ENCODE measurements at regions not wholly inside any gene's neighbourhood (a gene's known extent, or its start where the extent isn't known, plus 50 kb on each side); places are given as distances from the start of the nearest gene placed in this dataset.

GRCh38 chr12:75698052-75698451 is 186.6 kb upstream of the KRR1 start:
- no peak overlapping the region for H3K4me2 ChIP-seq
- POLR2A ChIA-PET: no interaction called here
- H4K20me1 ChIP-seq (ENCODE audit: insufficient read depth): no peaks in the 10 kb centered on the region
- WGBS (ENCODE audit: low lambda C conversion rate): 88% methylated on average over 1 of the region's 1 CpG
- DNase-seq: no peak
- CTCF ChIA-PET: interaction anchor here (0.6 to 1.2 kb wide), 2 partner anchors 12 to 72 kb away, joined by 3 to 4 read pairs; no protein-coding TSS in a partner anchor
- H3K9me2 ChIP-seq: no peaks in the 10 kb centered on the region
- H3K27me3 ChIP-seq (ENCODE audit: insufficient read depth): no peaks in the 10 kb centered on the region
- H3F3A ChIP-seq (replicated peaks; ENCODE audit: insufficient read depth): no peaks in the 10 kb centered on the region
- no peaks in the 10 kb centered on the region for H3K4me1 ChIP-seq (ENCODE audit: control insufficient read depth in 1 of 2, insufficient read depth in 2 of 2, low read depth in 1 of 2, low read length in 1 of 2)
- H3K9ac ChIP-seq: no peak overlapping the region
- H3K36me3 ChIP-seq (replicated peaks in 1 of 2; ENCODE audit: control insufficient read depth in 1 of 2, insufficient read depth in 2 of 2, low read length in 1 of 2): no peaks in the 10 kb centered on the region
- H3K27ac ChIP-seq (ENCODE audit: low read depth in 2 of 2, low read length in 1 of 2): no peak overlapping the region
- H3K79me2 ChIP-seq (ENCODE audit: insufficient read depth): no peaks in the 10 kb centered on the region
- H3K9me3 ChIP-seq: no peaks in the 10 kb centered on the region
- TF ChIP-seq FOXM1 (IDR thresholded peaks at IDR 0.05; ENCODE audit: low read depth): no peak
- TF ChIP-seq, protein P1, sequence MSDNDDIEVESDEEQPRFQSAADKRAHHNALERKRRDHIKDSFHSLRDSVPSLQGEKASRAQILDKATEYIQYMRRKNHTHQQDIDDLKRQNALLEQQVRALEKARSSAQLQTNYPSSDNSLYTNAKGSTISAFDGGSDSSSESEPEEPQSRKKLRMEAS (IDR thresholded peaks at IDR 0.05; ENCODE audit: low read depth): no peak
- TF ChIP-seq, protein P2, sequence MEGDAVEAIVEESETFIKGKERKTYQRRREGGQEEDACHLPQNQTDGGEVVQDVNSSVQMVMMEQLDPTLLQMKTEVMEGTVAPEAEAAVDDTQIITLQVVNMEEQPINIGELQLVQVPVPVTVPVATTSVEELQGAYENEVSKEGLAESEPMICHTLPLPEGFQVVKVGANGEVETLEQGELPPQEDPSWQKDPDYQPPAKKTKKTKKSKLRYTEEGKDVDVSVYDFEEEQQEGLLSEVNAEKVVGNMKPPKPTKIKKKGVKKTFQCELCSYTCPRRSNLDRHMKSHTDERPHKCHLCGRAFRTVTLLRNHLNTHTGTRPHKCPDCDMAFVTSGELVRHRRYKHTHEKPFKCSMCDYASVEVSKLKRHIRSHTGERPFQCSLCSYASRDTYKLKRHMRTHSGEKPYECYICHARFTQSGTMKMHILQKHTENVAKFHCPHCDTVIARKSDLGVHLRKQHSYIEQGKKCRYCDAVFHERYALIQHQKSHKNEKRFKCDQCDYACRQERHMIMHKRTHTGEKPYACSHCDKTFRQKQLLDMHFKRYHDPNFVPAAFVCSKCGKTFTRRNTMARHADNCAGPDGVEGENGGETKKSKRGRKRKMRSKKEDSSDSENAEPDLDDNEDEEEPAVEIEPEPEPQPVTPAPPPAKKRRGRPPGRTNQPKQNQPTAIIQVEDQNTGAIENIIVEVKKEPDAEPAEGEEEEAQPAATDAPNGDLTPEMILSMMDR (IDR thresholded peaks at IDR 0.05): no peak
- no peak for TF ChIP-seq FOSL2 (IDR thresholded peaks at IDR 0.05; ENCODE audit: borderline replicate concordance, low read depth)
- no peak for TF ChIP-seq RXRA (IDR thresholded peaks at IDR 0.05; ENCODE audit: borderline replicate concordance, low read depth)
- TF ChIP-seq TAF1 (IDR thresholded peaks at IDR 0.05; ENCODE audit: borderline replicate concordance, low read depth, low read length): no peak
- no peak for TF ChIP-seq GATA2 (CRISPR knock-in tag; IDR thresholded peaks at IDR 0.05)
- no peak overlapping the region for H3K4me3 ChIP-seq (ENCODE audit: low read depth in 2 of 2, low read length in 1 of 2)
- no peak overlapping the region for H2AFZ ChIP-seq (ENCODE audit: low read depth)

- H3K9me3 ChIP-seq: no peaks in the 10 kb centered on the region
- no peak overlapping the region for H3K4me2 ChIP-seq
- POLR2A ChIA-PET: no interaction called here
- H3K4me1 ChIP-seq (ENCODE audit: control insufficient read depth in 1 of 2, insufficient read depth in 2 of 2, low read depth in 1 of 2, low read length in 1 of 2): no peaks in the 10 kb centered on the region
- H2AFZ ChIP-seq (ENCODE audit: low read depth): no peak overlapping the region
- H3K27me3 ChIP-seq (ENCODE audit: insufficient read depth): no peaks in the 10 kb centered on the region
- no peaks in the 10 kb centered on the region for H3K9me2 ChIP-seq
- TF ChIP-seq RXRA (IDR thresholded peaks at IDR 0.05; ENCODE audit: borderline replicate concordance, low read depth): no peak
- TF ChIP-seq NRF1 (IDR thresholded peaks at IDR 0.05; ENCODE audit: low read depth, low read length): no peak
- TF ChIP-seq TCF12 (IDR thresholded peaks at IDR 0.05): no peak
- no peak for TF ChIP-seq GABPA (IDR thresholded peaks at IDR 0.05; ENCODE audit: low read depth)
- no peak for TF ChIP-seq JUND (IDR thresholded peaks at IDR 0.05)
- TF ChIP-seq PBX3 (IDR thresholded peaks at IDR 0.05): no peak
- no peak for TF ChIP-seq RFX5 (IDR thresholded peaks at IDR 0.05; ENCODE audit: low read length)
- no peak for TF ChIP-seq GATA2 (CRISPR knock-in tag; IDR thresholded peaks at IDR 0.05)
- TF ChIP-seq POLR2AphosphoS5 (IDR thresholded peaks at IDR 0.05; ENCODE audit: low read depth, low read length): no peak
- no peak for TF ChIP-seq TAF1 (IDR thresholded peaks at IDR 0.05; ENCODE audit: borderline replicate concordance, low read depth, low read length)
- no peak for TF ChIP-seq CHD2 (IDR thresholded peaks at IDR 0.05; ENCODE audit: low read length, partially characterized antibody)
- TF ChIP-seq MEF2A (IDR thresholded peaks at IDR 0.05; ENCODE audit: borderline replicate concordance, low read depth): no peak
- TF ChIP-seq FOXJ3 (CRISPR knock-in tag; IDR thresholded peaks at IDR 0.05): no peak
- no peak for TF ChIP-seq YY1 (IDR thresholded peaks at IDR 0.05; ENCODE audit: low read depth)
- TF ChIP-seq MXI1 (IDR thresholded peaks at IDR 0.05; ENCODE audit: low read depth, low read length): no peak
- TF ChIP-seq SMC3 (IDR thresholded peaks at IDR 0.05; ENCODE audit: low read depth, low read length): no peak
- TF ChIP-seq ZBTB33 (IDR thresholded peaks at IDR 0.05; ENCODE audit: borderline replicate concordance, low read depth): no peak
- H3K4me3 ChIP-seq (ENCODE audit: low read depth in 2 of 2, low read length in 1 of 2): no peak overlapping the region
- CTCF ChIA-PET: no interaction called here
- no peak for DNase-seq
- H3F3A ChIP-seq (replicated peaks; ENCODE audit: insufficient read depth): peaks cover under 1% of the 10 kb centered on the region
- H3K79me2 ChIP-seq (ENCODE audit: insufficient read depth): no peaks in the 10 kb centered on the region
- H4K20me1 ChIP-seq (ENCODE audit: insufficient read depth): no peaks in the 10 kb centered on the region
- no peak overlapping the region for H3K9ac ChIP-seq
- H3K36me3 ChIP-seq (replicated peaks in 1 of 2; ENCODE audit: control insufficient read depth in 1 of 2, insufficient read depth in 2 of 2, low read length in 1 of 2): no peaks in the 10 kb centered on the region
- H3K27ac ChIP-seq (ENCODE audit: low read depth in 2 of 2, low read length in 1 of 2): no peak overlapping the region
- WGBS (ENCODE audit: low lambda C conversion rate): 73% methylated on average over 4 of the region's 4 CpGs
Measured at GRCh38 chr12:75695926-75696325, 184.5 kb upstream of the KRR1 start.
